CD4-positive, alpha-beta T cell (primary cell): ENCODE measurements at regions not wholly inside any gene's neighbourhood (a gene's known extent, or its start where the extent isn't known, plus 50 kb on each side); places are given as distances from the start of the nearest gene placed in this dataset.

Source experiments
- ATAC-seq: fragments of 200-7000 bp; cut with Tn5 transposase; one replicate; pipeline ENCODE4 v1.10.0; 2022; ENCODE audit warnings: mild to moderate bottlenecking; ENCODE audit not compliant: poor library complexity
- CTCF ChIA-PET: fragments of 350-600 bp; sonication (Branson Sonifier 250); formaldehyde crosslinking; loops from one replicate; lab custom pipeline; 2021; ENCODE audit warnings: antibody characterized with exemption, inconsistent platforms; lab: Charles Lee
- POLR2A ChIA-PET: fragments of 350-600 bp; sonication (Branson Sonifier 250); formaldehyde crosslinking; loops from one replicate; lab custom pipeline; 2021; ENCODE audit warnings: antibody characterized with exemption, inconsistent platforms; lab: Charles Lee
- DNase-seq, 14 experiments: peaks; one replicate each; pipeline ENCODE4 v3.0.0-alpha.2; 2013 to 2020; ENCODE audit warnings: mixed read lengths in 2 of 14
- H3K27ac ChIP-seq, 2 donors: one replicate each; pipeline versions ENCODE4 v1.5.1 to v1.7.0; 2013; ENCODE audit warnings: low read length in 2 of 2, low read depth in 1 of 2, mild to moderate bottlenecking in 1 of 2
- H3K27me3 ChIP-seq, 2 experiments: 1 replicate in 1 of 2; 2 replicates in 1 of 2; pipeline versions ENCODE4 v1.6.1 to v1.7.0; 2013; ENCODE audit warnings: low read length in 2 of 2, control low read depth in 1 of 2, mild to moderate bottlenecking in 1 of 2, moderate library complexity in 1 of 2; ENCODE audit not compliant: insufficient read depth in 2 of 2, control insufficient read depth in 1 of 2
- H3K36me3 ChIP-seq: one replicate; pipeline ENCODE4 v1.6.1; 2013; ENCODE audit warnings: low read length, control low read depth; ENCODE audit not compliant: insufficient read depth
- H3K4me1 ChIP-seq: one replicate; pipeline ENCODE4 v1.6.1; 2013; ENCODE audit warnings: low read length, control low read depth; ENCODE audit not compliant: insufficient read depth
- H3K4me3 ChIP-seq: one replicate; pipeline ENCODE4 v1.5.1; 2013; ENCODE audit warnings: mild to moderate bottlenecking, low read length, moderate library complexity
- H3K9me3 ChIP-seq, 2 experiments: 1 replicate in 1 of 2; 2 replicates in 1 of 2; pipeline versions ENCODE4 v1.6.1 to v1.7.0; 2013; ENCODE audit warnings: low read length in 2 of 2, mild to moderate bottlenecking in 2 of 2, control low read depth in 1 of 2, moderate library complexity in 1 of 2; ENCODE audit not compliant: control insufficient read depth in 1 of 2, insufficient read depth in 1 of 2
- H3K27ac Mint-ChIP-seq: one replicate; pipeline ENCODE4 v1.8.0; 2020; ENCODE audit warnings: mixed read lengths
- H3K27me3 Mint-ChIP-seq: one replicate; pipeline ENCODE4 v1.8.0; 2021; ENCODE audit warnings: mixed read lengths
- H3K36me3 Mint-ChIP-seq: one replicate; pipeline ENCODE4 v1.8.0; 2021; ENCODE audit warnings: low read depth, mixed read lengths
- H3K4me1 Mint-ChIP-seq: one replicate; pipeline ENCODE4 v1.8.0; 2021; ENCODE audit warnings: low read depth, mixed read lengths
- H3K4me3 Mint-ChIP-seq: one replicate; pipeline ENCODE4 v1.8.0; 2020; ENCODE audit warnings: mild to moderate bottlenecking, mixed read lengths
- H3K9me3 Mint-ChIP-seq: one replicate; pipeline ENCODE4 v1.8.0; 2020; ENCODE audit warnings: mixed read lengths
- CTCF ChIP-seq: fragments of 200-600 bp; IDR thresholded peaks from one replicate; pipeline ENCODE4 v1.8.0; 2022; ENCODE audit warnings: antibody characterized with exemption, mild to moderate bottlenecking
- intact Hi-C, 2 experiments: fragments of 100-400 bp; cut with DNase I in 1 of 2; cut with micrococcal nuclease in 1 of 2; formaldehyde crosslinking; loops; one replicate each; pipeline versions ENCODE4 v1.15.1 to v1.9.0; 2023 to 2025; cut with DNase I, micrococcal nuclease

GRCh38 chr6:159508931-159509330 is 184.1 kb downstream of the SOD2 start:
- Mint-ChIP-seq H3K4me3 (no peak overlapping the region), H3K36me3 (no peaks in the 10 kb centered on the region), H3K4me1 (no peaks in the 10 kb centered on the region), H3K27me3 (peaks cover 11% of the 10 kb centered on the region), H3K9me3 (no peaks in the 10 kb centered on the region), H3K27ac (no peak overlapping the region)
- ChIA-PET POLR2A (no interaction called here), CTCF (no interaction called here)
- no peak for ATAC-seq
- TF ChIP-seq CTCF, result no peak
- DNase-seq, result no peak
- Histone ChIP-seq H3K4me3 (no peak overlapping the region), H3K27ac (no peak overlapping the region), H3K36me3 (no peaks in the 10 kb centered on the region), H3K9me3 (peaks cover 0 to 13% of the 10 kb centered on the region in 2 experiments), H3K4me1 (no peaks in the 10 kb centered on the region), H3K27me3 (peaks cover 0 to 1% of the 10 kb centered on the region in 2 experiments)
- intact Hi-C loops, result no loop called here

- Histone ChIP-seq H3K9me3 (peaks cover 0 to 13% of the 10 kb centered on the region in 2 experiments), H3K27me3 (no peaks in the 10 kb centered on the region), H3K36me3 (no peaks in the 10 kb centered on the region), H3K4me1 (no peaks in the 10 kb centered on the region), H3K27ac (no peak overlapping the region), H3K4me3 (no peak overlapping the region)
- no peaks in the 10 kb centered on the region for H3K4me1 Mint-ChIP-seq
- H3K27ac Mint-ChIP-seq, result no peak overlapping the region
- peaks cover 4% of the 10 kb centered on the region for H3K27me3 Mint-ChIP-seq
- ChIA-PET CTCF (no interaction called here), POLR2A (no interaction called here)
- no peak for TF ChIP-seq CTCF
- no peaks in the 10 kb centered on the region for H3K9me3 Mint-ChIP-seq
- ATAC-seq (no peak), DNase-seq (no peak)
- H3K4me3 Mint-ChIP-seq, result no peak overlapping the region
- no peaks in the 10 kb centered on the region for H3K36me3 Mint-ChIP-seq
- intact Hi-C loops, result no loop called here
Observed at GRCh38 chr6:159506048-159506447, 187.0 kb downstream of the SOD2 start.

GRCh38 chr6:159505140-159505922 is 187.7 kb downstream of the SOD2 start:
- no peak overlapping the region for H3K4me3 ChIP-seq
- ChIA-PET POLR2A (no interaction called here), CTCF (no interaction called here)
- DNase-seq, result no peak
- TF ChIP-seq CTCF, result no peak
- peaks cover 0 to 13% of the 10 kb centered on the region in 2 experiments for H3K9me3 ChIP-seq
- no peak overlapping the region for H3K4me3 Mint-ChIP-seq
- ATAC-seq, result no peak
- no peaks in the 10 kb centered on the region for H3K4me1 ChIP-seq
- H3K27ac ChIP-seq, result no peak overlapping the region
- H3K27ac Mint-ChIP-seq, result no peak overlapping the region
- no peaks in the 10 kb centered on the region for H3K36me3 Mint-ChIP-seq
- intact Hi-C loops, result no loop called here
- no peaks in the 10 kb centered on the region for H3K9me3 Mint-ChIP-seq
- no peaks in the 10 kb centered on the region for H3K27me3 ChIP-seq
- H3K27me3 Mint-ChIP-seq, result peaks cover 5% of the 10 kb centered on the region
- no peaks in the 10 kb centered on the region for H3K36me3 ChIP-seq
- no peaks in the 10 kb centered on the region for H3K4me1 Mint-ChIP-seq
